Activated CD4-positive, alpha-beta T cell treated with anti-CD3 and anti-CD28 coated beads, Interleukin-2, Interleukin-6, amounts not matched to agents 100 ng/mL and 50 ng/mL, durations not matched to agents 16 hours and 8 hours (primary cell): ENCODE measurements at regions not wholly inside any gene's neighbourhood (a gene's known extent, or its start where the extent isn't known, plus 50 kb on each side); places are given as distances from the start of the nearest gene placed in this dataset.
A peak's percentile ranks its signal among the peaks of the same experiment; 100 is the strongest.
"Not testable (repeated sequence)": the region's sequence is repeated elsewhere in the genome, so short reads cannot be mapped to it uniquely, and the experiment has no call there.

Experiments used
- DNase-seq: peaks from one replicate; pipeline ENCODE4 v3.0.0-alpha.2; 2020

GRCh38 chr7:24396387-24396786 lies 112.4 kb downstream of the NPY start:
- not testable (repeated sequence) for DNase-seq

GRCh38 chr7:24401628-24402593 lies 117.9 kb downstream of the NPY start:
- peak; percentile 12 for DNase-seq

GRCh38 chr7:24402655-24403054 lies 118.7 kb downstream of the NPY start:
- no peak for DNase-seq

- no peak for DNase-seq
Observed at GRCh38 chr7:24403557-24403956, 119.6 kb downstream of the NPY start.

- DNase-seq, result no peak
Observed at GRCh38 chr7:24404315-24404714, 120.3 kb downstream of the NPY start.

- DNase-seq, result no peak
Observed at GRCh38 chr7:24405002-24405401, 121.0 kb downstream of the NPY start.

- no peak for DNase-seq
Observed at GRCh38 chr7:24406053-24406788, 122.2 kb downstream of the NPY start.

GRCh38 chr7:24406789-24407299 lies 122.9 kb downstream of the NPY start:
- DNase-seq, result no peak

- no peak for DNase-seq
Observed at GRCh38 chr7:24407965-24408364, 124.0 kb downstream of the NPY start.

- no peak for DNase-seq
Observed at GRCh38 chr7:24408798-24409430, 124.9 kb downstream of the NPY start.

GRCh38 chr7:24409431-24410024 lies 125.5 kb downstream of the NPY start:
- DNase-seq, result no peak

- DNase-seq, result no peak
Observed at GRCh38 chr7:24411226-24411625, 127.2 kb downstream of the NPY start.

- no peak for DNase-seq
Observed at GRCh38 chr7:24417526-24418120, 133.6 kb downstream of the NPY start.

GRCh38 chr7:24419077-24419476 lies 135.1 kb downstream of the NPY start:
- no peak for DNase-seq

GRCh38 chr7:24419511-24419910 lies 135.5 kb downstream of the NPY start:
- no peak for DNase-seq

GRCh38 chr7:24422441-24423010 lies 138.5 kb downstream of the NPY start:
- no peak for DNase-seq

- no peak for DNase-seq
Observed at GRCh38 chr7:24425664-24426063, 141.7 kb downstream of the NPY start.

- DNase-seq, result no peak
Observed at GRCh38 chr7:24427048-24427447, 143.1 kb downstream of the NPY start.

- DNase-seq, result no peak
Observed at GRCh38 chr7:24428676-24429075, 144.6 kb upstream of the PALS2 start.

GRCh38 chr7:24432677-24433076 lies 140.6 kb upstream of the PALS2 start:
- no peak for DNase-seq

GRCh38 chr7:24434972-24435371 lies 138.3 kb upstream of the PALS2 start:
- DNase-seq, result no peak
